IMR-90 (cell line): ENCODE measurements at regions not wholly inside any gene's neighbourhood (a gene's known extent, or its start where the extent isn't known, plus 50 kb on each side); places are given as distances from the start of the nearest gene placed in this dataset.

Experiments used
- ATAC-seq: fragments of 200-7000 bp; cut with Tn5 transposase; 2 replicates; pipeline ENCODE4 v1.9.1; 2020; ENCODE audit warnings: low read depth, mild to moderate bottlenecking, moderate library complexity
- BruUV-seq: library from RNA; stranded (reverse); fragments of 400-500 nt; replicated peaks from 2 replicates; lab custom pipeline; 2021; lab: Mats Ljungman, UMichigan
- CTCF ChIA-PET: fragments of 300-600 bp; formaldehyde crosslinking; extraction: SDS; loops from one replicate; lab custom pipeline; 2021; ENCODE audit warnings: antibody characterized with exemption; lab: Yijun Ruan, JAX
- POLR2A ChIA-PET: fragments of 300-600 bp; sonication (Branson Sonifier 250); formaldehyde crosslinking; loops from one replicate; lab custom pipeline; 2022; ENCODE audit warnings: antibody characterized with exemption; ENCODE audit not compliant: unreplicated experiment; lab: Charles Lee
- DNase-seq: peaks from one replicate; pipeline ENCODE4 v3.0.0; 2013
- H2AFZ ChIP-seq: replicated peaks from 2 replicates; pipeline ENCODE3; 2013; ENCODE audit warnings: low read length, mild to moderate bottlenecking; ENCODE audit not compliant: poor library complexity
- H2AK5ac ChIP-seq: 2 replicates; pipeline ENCODE4 v1.6.1; 2013; ENCODE audit warnings: low read depth, low read length, inconsistent platforms
- H2AK9ac ChIP-seq: replicated peaks from 2 replicates; pipeline ENCODE3; 2013; ENCODE audit warnings: mild to moderate bottlenecking, low read depth, low read length, moderate library complexity; ENCODE audit not compliant: poor library complexity
- H2BK120ac ChIP-seq: 2 replicates; pipeline ENCODE4 v1.6.1; 2013; ENCODE audit warnings: low read depth, low read length, inconsistent platforms
- H2BK15ac ChIP-seq: 3 replicates; pipeline ENCODE4 v1.6.1; 2013; ENCODE audit warnings: low read depth, low read length, inconsistent platforms
- H2BK20ac ChIP-seq: 2 replicates; pipeline ENCODE4 v1.6.1; 2013; ENCODE audit warnings: low read depth, mild to moderate bottlenecking, inconsistent platforms, low read length, moderate library complexity
- H2BK5ac ChIP-seq: 2 replicates; pipeline ENCODE4 v1.6.1; 2013; ENCODE audit warnings: mild to moderate bottlenecking, low read depth, low read length, inconsistent platforms; ENCODE audit not compliant: poor library complexity, severe bottlenecking
- H3K14ac ChIP-seq: replicated peaks from 2 replicates; pipeline ENCODE4 v1.6.1; 2013; ENCODE audit warnings: low read depth, low read length, inconsistent platforms
- H3K18ac ChIP-seq: 2 replicates; pipeline ENCODE4 v1.6.1; 2013; ENCODE audit warnings: low read depth, low read length, control low read depth
- H3K23ac ChIP-seq: 2 replicates; pipeline ENCODE4 v1.6.1; 2013; ENCODE audit warnings: low read depth, low read length, inconsistent platforms
- H3K27ac ChIP-seq: 2 replicates; pipeline ENCODE4 v1.5.1; 2013; ENCODE audit warnings: mild to moderate bottlenecking, control low read depth, low read length; ENCODE audit not compliant: insufficient read depth
- H3K27me3 ChIP-seq: 2 replicates; pipeline ENCODE4 v1.6.1; 2013; ENCODE audit warnings: low read length; ENCODE audit not compliant: control insufficient read depth, insufficient read depth
- H3K36me3 ChIP-seq: 2 replicates; pipeline ENCODE4 v1.6.1; 2013; ENCODE audit warnings: low read length, mixed read lengths; ENCODE audit not compliant: control insufficient read depth, insufficient read depth
- H3K4ac ChIP-seq: 2 replicates; pipeline ENCODE4 v1.6.1; 2013; ENCODE audit warnings: low read depth, low read length, inconsistent platforms
- H3K4me1 ChIP-seq: 2 replicates; pipeline ENCODE4 v1.6.1; 2013; ENCODE audit warnings: low read length, mixed read lengths; ENCODE audit not compliant: control insufficient read depth, insufficient read depth
- H3K4me2 ChIP-seq: 2 replicates; pipeline ENCODE4 v1.6.1; 2013; ENCODE audit warnings: low read depth, mild to moderate bottlenecking, control low read depth, low read length, moderate library complexity
- H3K4me3 ChIP-seq: 2 replicates; pipeline ENCODE4 v1.5.1; 2013; ENCODE audit warnings: low read depth, mild to moderate bottlenecking, control low read depth, low read length, moderate library complexity; ENCODE audit not compliant: insufficient read depth
- H3K56ac ChIP-seq: 2 replicates; pipeline ENCODE4 v1.6.1; 2013; ENCODE audit warnings: low read length, inconsistent platforms; ENCODE audit not compliant: insufficient read depth; ENCODE audit errors: extremely low read depth
- H3K79me1 ChIP-seq, 2 experiments: 2 replicates each; pipeline ENCODE4 v1.6.1; 2013; ENCODE audit warnings: low read length in 2 of 2, inconsistent platforms in 1 of 2, low read depth in 1 of 2
- H3K9ac ChIP-seq: 2 replicates; pipeline ENCODE4 v1.6.1; 2013; ENCODE audit warnings: low read depth, low read length, control low read depth
- H3K9me1 ChIP-seq: 2 replicates; pipeline ENCODE4 v1.6.1; 2013; ENCODE audit warnings: low read length, inconsistent platforms; ENCODE audit not compliant: insufficient read depth
- H3K9me3 ChIP-seq: 2 replicates; pipeline ENCODE4 v1.6.1; 2013; ENCODE audit warnings: low read length; ENCODE audit not compliant: control insufficient read depth, insufficient read depth
- H4K20me1 ChIP-seq: 2 replicates; pipeline ENCODE4 v1.6.1; 2013; ENCODE audit warnings: low read length, inconsistent platforms; ENCODE audit not compliant: insufficient read depth
- H4K5ac ChIP-seq: 2 replicates; pipeline ENCODE4 v1.6.1; 2013; ENCODE audit warnings: mild to moderate bottlenecking, low read depth, low read length, control low read depth
- H4K8ac ChIP-seq, 2 experiments: 2 replicates each; pipeline ENCODE4 v1.6.1; 2013; ENCODE audit warnings: low read depth in 2 of 2, low read length in 2 of 2, control low read depth in 1 of 2, inconsistent platforms in 1 of 2
- H4K91ac ChIP-seq: 2 replicates; pipeline ENCODE4 v1.6.1; 2013; ENCODE audit warnings: low read depth, low read length, inconsistent platforms; ENCODE audit not compliant: insufficient read depth
- CEBPB ChIP-seq: IDR thresholded peaks from 2 replicates; pipeline ENCODE4 v1.6.1; 2012; ENCODE audit warnings: low read depth, low read length, improper control_type of control experiment
- RAD21 ChIP-seq: IDR thresholded peaks from 2 replicates; pipeline ENCODE4 v1.6.1; 2012; ENCODE audit warnings: low read length, improper control_type of control experiment
- SMC3 ChIP-seq: fragments of 150-350 bp; IDR thresholded peaks from 2 replicates; pipeline ENCODE4 v1.6.1; 2016; ENCODE audit warnings: low read depth, mild to moderate bottlenecking, antibody characterized with exemption, low read length, moderate library complexity
- WGBS, 2 experiments: methylation state at CpG; one replicate each; pipeline versions ENCODE4 v1.1.5 to v1.1.7; 2013; ENCODE audit warnings: missing lambda C conversion rate in 2 of 2; ENCODE audit not compliant: insufficient read length in 1 of 2; ENCODE audit errors: extremely low coverage in 2 of 2; 5-methylcytosine and 5-hydroxymethylcytosine counted together
- dilution Hi-C: fragments of 300-500 bp; cut with HindIII; formaldehyde crosslinking; loops from one replicate; pipeline ENCODE4 v1.14.3; 2018; ENCODE audit warnings: low sequenced_read_pairs; ENCODE audit not compliant: unreplicated experiment
- in situ Hi-C: fragments of 300-500 bp; cut with MboI; formaldehyde crosslinking; loops from 3 replicates; pipeline ENCODE4 v1.14.3; 2019; ENCODE audit warnings: low sequenced_read_pairs, inconsistent platforms, mixed read lengths
- intact Hi-C: fragments of 100-400 bp; cut with micrococcal nuclease; formaldehyde crosslinking; loops from 2 replicates; pipeline ENCODE4 v1.10.0; 2022

- no peak overlapping the region for H3K18ac ChIP-seq
- H3K14ac ChIP-seq = no peak overlapping the region
- H2AFZ ChIP-seq = no peak overlapping the region
- no peak overlapping the region for H4K5ac ChIP-seq
- no peak overlapping the region for H3K4me2 ChIP-seq
- dilution Hi-C loops (no loop called here), in situ Hi-C loops (no loop called here), intact Hi-C loops (no loop called here)
- no peak for ATAC-seq
- no peak overlapping the region for H3K27ac ChIP-seq
- no peak overlapping the region for H2AK5ac ChIP-seq
- no peak overlapping the region for H3K23ac ChIP-seq
- H3K9ac ChIP-seq = no peak overlapping the region
- H2BK15ac ChIP-seq = no peak overlapping the region
- H3K4me3 ChIP-seq = no peak overlapping the region
- no peaks in the 10 kb centered on the region for H3K4me1 ChIP-seq
- no peak overlapping the region for H2AK9ac ChIP-seq
- no peaks in the 10 kb centered on the region for H3K9me1 ChIP-seq
- no peak overlapping the region for H3K4ac ChIP-seq
- BruUV-seq = no TSS peak
- DNase-seq = no peak
- H4K8ac ChIP-seq = no peak overlapping the region
- WGBS, 2 experiments = no CpG with 5 or more reads among the region's 2 CpGs
- no peaks in the 10 kb centered on the region for H3K79me1 ChIP-seq
- H4K91ac ChIP-seq = no peak overlapping the region
- H2BK20ac ChIP-seq = no peak overlapping the region
- H4K20me1 ChIP-seq = no peaks in the 10 kb centered on the region
- no peaks in the 10 kb centered on the region for H3K36me3 ChIP-seq
- H2BK120ac ChIP-seq = no peak overlapping the region
- TF ChIP-seq RAD21 (no peak), CEBPB (no peak), SMC3 (no peak)
- peaks cover 9% of the 10 kb centered on the region for H3K9me3 ChIP-seq
- ChIA-PET CTCF (no interaction called here), POLR2A (no interaction called here)
- H3K27me3 ChIP-seq = no peaks in the 10 kb centered on the region
- no peak overlapping the region for H3K56ac ChIP-seq
- no peak overlapping the region for H2BK5ac ChIP-seq
Measured at GRCh38 chr2:14126846-14127245, 505.7 kb upstream of the LRATD1 start.
